Liver (tissue), 8 donors: ENCODE measurements at regions not wholly inside any gene's neighbourhood (a gene's known extent, or its start where the extent isn't known, plus 50 kb on each side); places are given as distances from the start of the nearest gene placed in this dataset.

ENCODE experiments used
- DNase-seq: peaks from one replicate; pipeline ENCODE4 v3.0.0-alpha.2; 2017; ENCODE audit warnings: low spot score
- H3K27ac ChIP-seq, 2 donors: one replicate each; pipeline ENCODE4 v1.7.0; 2013; ENCODE audit warnings: inconsistent platforms in 2 of 2, low read length in 2 of 2, control low read depth in 1 of 2, low read depth in 1 of 2, mild to moderate bottlenecking in 1 of 2
- H3K27me3 ChIP-seq, 4 donors: one replicate each; pipeline versions ENCODE4 v1.6.1 to v1.7.0; 2013; ENCODE audit warnings: low read length in 3 of 4, inconsistent platforms in 1 of 4, mild to moderate bottlenecking in 1 of 4, moderate library complexity in 1 of 4; ENCODE audit not compliant: control insufficient read depth in 4 of 4, insufficient read depth in 4 of 4
- H3K36me3 ChIP-seq, 4 donors: one replicate each; pipeline versions ENCODE4 v1.6.1 to v1.7.0; 2013; ENCODE audit warnings: low read length in 3 of 4, mild to moderate bottlenecking in 3 of 4, low read depth in 1 of 4, moderate library complexity in 1 of 4; ENCODE audit not compliant: control insufficient read depth in 4 of 4, insufficient read depth in 3 of 4
- H3K4me1 ChIP-seq, 4 donors: one replicate each; pipeline versions ENCODE4 v1.6.1 to v1.7.0; 2013; ENCODE audit warnings: low read length in 3 of 4, mild to moderate bottlenecking in 3 of 4, moderate library complexity in 1 of 4; ENCODE audit not compliant: control insufficient read depth in 4 of 4, insufficient read depth in 4 of 4
- H3K4me3 ChIP-seq, 3 donors: one replicate each; pipeline versions ENCODE4 v1.6.1 to v1.7.0; 2013; ENCODE audit warnings: low read length in 3 of 3, control low read depth in 1 of 3, low read depth in 1 of 3, mild to moderate bottlenecking in 1 of 3
- H3K9ac ChIP-seq, 2 donors: one replicate each; pipeline ENCODE4 v1.7.0; 2013; ENCODE audit warnings: low read length in 2 of 2, mild to moderate bottlenecking in 2 of 2, moderate library complexity in 2 of 2, control low read depth in 1 of 2, low read depth in 1 of 2
- H3K9me3 ChIP-seq, 4 donors: one replicate each; pipeline versions ENCODE4 v1.6.1 to v1.7.0; 2013; ENCODE audit warnings: low read length in 3 of 4; ENCODE audit not compliant: control insufficient read depth in 4 of 4
- CTCF ChIP-seq: fragments of 150-350 bp; IDR thresholded peaks from 2 replicates; pipeline ENCODE4 v1.5.1; 2017; ENCODE audit warnings: improper control_type of control experiment, low read depth, low read length; ENCODE audit not compliant: missing input control
- FOXA1 ChIP-seq: IDR thresholded peaks from 2 replicates; pipeline ENCODE4 v1.6.1; 2016; ENCODE audit warnings: antibody characterized with exemption
- GABPA ChIP-seq, 2 donors: IDR thresholded peaks in 1 of 2; conservative IDR thresholded peaks in 1 of 2; 2 replicates each; pipeline ENCODE4 v1.6.1; 2016; ENCODE audit warnings: antibody characterized with exemption in 2 of 2, mild to moderate bottlenecking in 1 of 2, moderate library complexity in 1 of 2
- HNF4A ChIP-seq, 2 donors: conservative IDR thresholded peaks; 2 replicates each; pipeline ENCODE4 v1.6.1; 2016; ENCODE audit warnings: antibody characterized with exemption in 2 of 2, mild to moderate bottlenecking in 2 of 2
- JUND ChIP-seq, 2 donors: IDR thresholded peaks; 2 replicates each; pipeline ENCODE4 v1.6.1; 2016; ENCODE audit warnings: antibody characterized with exemption in 2 of 2
- MAX ChIP-seq: IDR thresholded peaks from 2 replicates; pipeline ENCODE4 v1.6.1; 2016; ENCODE audit warnings: antibody characterized with exemption
- NR2F2 ChIP-seq: IDR thresholded peaks from 2 replicates; pipeline ENCODE4 v1.6.1; 2016; ENCODE audit warnings: antibody characterized with exemption
- RAD21 ChIP-seq, 2 donors: IDR thresholded peaks; 2 replicates each; pipeline ENCODE4 v1.6.1; 2016; ENCODE audit warnings: antibody characterized with exemption in 2 of 2, mild to moderate bottlenecking in 2 of 2
- REST ChIP-seq: IDR thresholded peaks from 2 replicates; pipeline ENCODE4 v1.6.1; 2016; ENCODE audit warnings: antibody characterized with exemption, mild to moderate bottlenecking
- SP1 ChIP-seq: IDR thresholded peaks from 2 replicates; pipeline ENCODE4 v1.6.1; 2018; ENCODE audit warnings: antibody characterized with exemption, mild to moderate bottlenecking
- TAF1 ChIP-seq: conservative IDR thresholded peaks from 2 replicates; pipeline ENCODE4 v1.6.1; 2016; ENCODE audit warnings: antibody characterized with exemption, mild to moderate bottlenecking
- YY1 ChIP-seq: IDR thresholded peaks from 2 replicates; pipeline ENCODE4 v1.6.1; 2016; ENCODE audit warnings: antibody characterized with exemption, mild to moderate bottlenecking
- ZBTB33 ChIP-seq: IDR thresholded peaks from 2 replicates; pipeline ENCODE4 v1.6.1; 2016; ENCODE audit warnings: antibody characterized with exemption
- WGBS: extraction: QIAGEN DNeasy Blood & Tissue Kit; methylation state at CpG from one replicate; pipeline ENCODE4 v1.1.7; 2013; 5-methylcytosine and 5-hydroxymethylcytosine counted together
- donor health status: healthy.
- donor health status: healthy.
- donor health status: healthy.
- donor health status: healthy.
- donor health status: healthy.

GRCh38 chr3:72111265-72112205 is 326.6 kb upstream of the PROK2 start:
- Histone ChIP-seq H3K9ac (no peak overlapping the region), H3K4me3 (no peak overlapping the region), H3K4me1 (no peaks in the 10 kb centered on the region), H3K9me3 (no peaks in the 10 kb centered on the region), H3K27ac (no peak overlapping the region), H3K36me3 (no peaks in the 10 kb centered on the region), H3K27me3 (no peaks in the 10 kb centered on the region)
- no peak for TF ChIP-seq SP1
- no peak for TF ChIP-seq ZBTB33
- no peak for TF ChIP-seq FOXA1
- no peak for TF ChIP-seq GABPA (IDR thresholded peaks at IDR 0.05 in 1 of 2, conservative IDR thresholded peaks at IDR 0.05 in 1 of 2)
- no peak for TF ChIP-seq RAD21 (IDR thresholded peaks at IDR 0.05)
- TF ChIP-seq YY1, result no peak
- no peak for TF ChIP-seq CTCF
- TF ChIP-seq TAF1, result no peak
- 92% methylated on average over 7 of the region's 7 CpGs for WGBS
- no peak for DNase-seq

GRCh38 chr3:72109327-72110259 is 324.6 kb upstream of the PROK2 start:
- H3K4me3 ChIP-seq, result no peak overlapping the region
- no peaks in the 10 kb centered on the region for H3K27me3 ChIP-seq
- no peaks in the 10 kb centered on the region for H3K9me3 ChIP-seq
- no peak overlapping the region for H3K9ac ChIP-seq
- no peaks in the 10 kb centered on the region for H3K4me1 ChIP-seq
- no peak for DNase-seq
- TF ChIP-seq NR2F2, result no peak
- no peak for TF ChIP-seq CTCF
- no peak for TF ChIP-seq SP1
- TF ChIP-seq FOXA1, result no peak
- TF ChIP-seq REST, result no peak
- TF ChIP-seq HNF4A (conservative IDR thresholded peaks at IDR 0.05), result no peak
- no peak for TF ChIP-seq RAD21 (IDR thresholded peaks at IDR 0.05)
- TF ChIP-seq MAX, result no peak
- no peak for TF ChIP-seq JUND (IDR thresholded peaks at IDR 0.05)
- H3K27ac ChIP-seq, result no peak overlapping the region
- H3K36me3 ChIP-seq, result no peaks in the 10 kb centered on the region
- 87% methylated on average over 17 of the region's 17 CpGs for WGBS
